Endothelial cell of umbilical vein (primary cell): ENCODE measurements at regions not wholly inside any gene's neighbourhood (a gene's known extent, or its start where the extent isn't known, plus 50 kb on each side); places are given as distances from the start of the nearest gene placed in this dataset.

Experiments used
- BruUV-seq: library from RNA; stranded (reverse); fragments of 400-500 nt; replicated peaks from 2 replicates; lab custom pipeline; 2021; lab: Mats Ljungman, UMichigan
- CTCF ChIA-PET: fragments of 300-600, 350-600 bp; sonication (Branson Sonifier 250); formaldehyde crosslinking; loops from one replicate; lab custom pipeline; 2021; ENCODE audit warnings: antibody characterized with exemption, inconsistent platforms; lab: Charles Lee
- POLR2A ChIA-PET: fragments of 300-600, 350-600 bp; sonication (Branson Sonifier 250); formaldehyde crosslinking; loops from one replicate; lab custom pipeline; 2021; ENCODE audit warnings: antibody characterized with exemption, inconsistent platforms; lab: Charles Lee
- DNase-seq: peaks from one replicate; pipeline ENCODE4 v3.0.0-alpha.2; 2011; ENCODE audit warnings: low read depth, low spot score
- FAIRE-seq: peaks from 2 replicates; lab custom pipeline; 2011; peaks lifted over from hg19 to GRCh38; lab: Jason Lieb, UNC
- H2AFZ ChIP-seq: 2 replicates; pipeline ENCODE4 v1.6.0; 2012; ENCODE audit warnings: low read depth, low read length, control low read depth, inconsistent platforms
- H3K27ac ChIP-seq: 2 replicates; pipeline ENCODE4 v1.5.1; 2011; ENCODE audit warnings: low read depth, mild to moderate bottlenecking, control low read depth, low read length, moderate library complexity; ENCODE audit not compliant: insufficient read depth
- H3K27me3 ChIP-seq, 2 experiments: 2 replicates each; pipeline versions ENCODE4 v1.6.0 to v1.6.1; 2011; ENCODE audit warnings: low read length in 2 of 2, mixed read lengths in 1 of 2; ENCODE audit not compliant: control insufficient read depth in 2 of 2, insufficient read depth in 2 of 2
- H3K36me3 ChIP-seq, 2 experiments: 2 replicates in 1 of 2; 3 replicates in 1 of 2; pipeline ENCODE4 v1.5.1; 2011; ENCODE audit warnings: low read length in 2 of 2, mild to moderate bottlenecking in 1 of 2, moderate library complexity in 1 of 2; ENCODE audit not compliant: control insufficient read depth in 2 of 2, insufficient read depth in 2 of 2; ENCODE audit errors: extremely low read depth in 1 of 2
- H3K4me1 ChIP-seq: 3 replicates; pipeline ENCODE4 v1.5.1; 2011; ENCODE audit warnings: mild to moderate bottlenecking, low read length; ENCODE audit not compliant: control insufficient read depth, insufficient read depth; ENCODE audit errors: extremely low read depth
- H3K4me2 ChIP-seq: 2 replicates; pipeline ENCODE4 v1.6.1; 2011; ENCODE audit warnings: low read length, control low read depth, mixed read lengths; ENCODE audit not compliant: insufficient read depth
- H3K4me3 ChIP-seq, 3 experiments: fragments of 200-600 bp in 1 of 3; sonication (generic), shearing (Covaris generic) in 1 of 3; replicated peaks in 1 of 3; 2 replicates each; pipeline ENCODE4 v1.5.1; 2011 to 2016; ENCODE audit warnings: control low read depth in 3 of 3, low read length in 3 of 3, mild to moderate bottlenecking in 2 of 3, inconsistent platforms in 1 of 3, low read depth in 1 of 3, moderate library complexity in 1 of 3; ENCODE audit not compliant: insufficient read depth in 1 of 3
- H3K79me2 ChIP-seq: 2 replicates; pipeline ENCODE4 v1.6.0; 2012; ENCODE audit warnings: low read length, inconsistent platforms; ENCODE audit not compliant: control insufficient read depth, insufficient read depth
- H3K9ac ChIP-seq: replicated peaks from 2 replicates; pipeline ENCODE3; 2011; ENCODE audit warnings: low read length, control low read depth; ENCODE audit not compliant: insufficient read depth; ENCODE audit errors: extremely low read depth
- H3K9me1 ChIP-seq: replicated peaks from 3 replicates; pipeline ENCODE4 v1.6.0; 2011; ENCODE audit warnings: mild to moderate bottlenecking, low read length; ENCODE audit not compliant: control insufficient read depth, insufficient read depth; ENCODE audit errors: extremely low read depth
- H3K9me3 ChIP-seq: replicated peaks from 2 replicates; pipeline ENCODE4 v1.5.1; 2012; ENCODE audit warnings: low read length, inconsistent platforms; ENCODE audit not compliant: control insufficient read depth, insufficient read depth
- H4K20me1 ChIP-seq: replicated peaks from 2 replicates; pipeline ENCODE3; 2011; ENCODE audit warnings: mild to moderate bottlenecking, low read length; ENCODE audit not compliant: control insufficient read depth, insufficient read depth; ENCODE audit errors: extremely low read depth
- CTCF ChIP-seq, 2 donors: IDR thresholded peaks; 1 replicate in 1 of 2; 2 replicates in 1 of 2; pipeline ENCODE4 v1.5.1; 2011; ENCODE audit warnings: low read length in 2 of 2, mild to moderate bottlenecking in 2 of 2, moderate library complexity in 2 of 2, control low read depth in 1 of 2, inconsistent platforms in 1 of 2, low read depth in 1 of 2; ENCODE audit not compliant: insufficient read depth in 1 of 2; ENCODE audit errors: extremely low read depth in 1 of 2
- EZH2 ChIP-seq: IDR thresholded peaks from 2 replicates; pipeline ENCODE4 v1.6.1; 2012; ENCODE audit warnings: borderline replicate concordance, low read depth, mild to moderate bottlenecking, moderate library complexity, low read length, inconsistent platforms; ENCODE audit not compliant: severe bottlenecking
- FOS ChIP-seq: IDR thresholded peaks from 2 replicates; pipeline ENCODE4 v1.6.1; 2011; ENCODE audit warnings: mild to moderate bottlenecking, low read length, moderate library complexity, borderline replicate concordance; ENCODE audit not compliant: insufficient read depth
- GATA2 ChIP-seq: IDR thresholded peaks from 2 replicates; pipeline ENCODE4 v1.7.0; 2011; ENCODE audit warnings: low read depth, mild to moderate bottlenecking, moderate library complexity, mixed read lengths, low read length; ENCODE audit not compliant: insufficient read length, insufficient read depth
- JUN ChIP-seq: IDR thresholded peaks from 2 replicates; pipeline ENCODE4 v1.6.1; 2011; ENCODE audit warnings: borderline replicate concordance, low read depth; ENCODE audit not compliant: insufficient read length, insufficient read depth
- MAX ChIP-seq: IDR thresholded peaks from 2 replicates; pipeline ENCODE4 v1.6.1; 2011; ENCODE audit not compliant: insufficient read depth, insufficient read length
- MYC ChIP-seq: IDR thresholded peaks from one replicate; pipeline ENCODE4 v1.6.1; 2011; ENCODE audit warnings: mild to moderate bottlenecking, low read depth, low read length
- POLR2A ChIP-seq: IDR thresholded peaks from 2 replicates; pipeline ENCODE4 v1.6.1; 2012; ENCODE audit warnings: low read depth, mild to moderate bottlenecking, control low read depth, low read length
- POLR2AphosphoS5 ChIP-seq: IDR thresholded peaks from 2 replicates; pipeline ENCODE4 v1.6.1; 2012; ENCODE audit warnings: low read depth, mild to moderate bottlenecking, control low read depth, low read length, moderate library complexity; ENCODE audit not compliant: insufficient read depth
- dilution Hi-C: fragments of 300-500 bp; cut with MboI; formaldehyde crosslinking; loops from one replicate; pipeline ENCODE4 v1.15.0; 2019; ENCODE audit warnings: low sequenced_read_pairs; ENCODE audit not compliant: extremely low pct_ligation_motif_present
- intact Hi-C: fragments of 100-400 bp; cut with micrococcal nuclease; formaldehyde crosslinking; loops from one replicate; pipeline ENCODE4 v1.10.0; 2022

GRCh38 chr1:17995480-17995879 lies 112.1 kb upstream of the IGSF21 start:
- BruUV-seq: no TSS peak
- dilution Hi-C loops: no loop called here
- H3K9me3 ChIP-seq: no peaks in the 10 kb centered on the region

GRCh38 chr1:17998889-17999288 lies 108.7 kb upstream of the IGSF21 start:
- FAIRE-seq (no peak), DNase-seq (no peak)
- no peaks in the 10 kb centered on the region for H3K79me2 ChIP-seq
- H4K20me1 ChIP-seq: no peaks in the 10 kb centered on the region
- H3K9ac ChIP-seq: no peak overlapping the region
- H3K4me3 ChIP-seq: no peak overlapping the region
- H3K4me2 ChIP-seq: no peak overlapping the region
- TF ChIP-seq CTCF (IDR thresholded peaks at IDR 0.05; ENCODE audit: extremely low read depth in 1 of 2, insufficient read depth in 1 of 2, low read depth in 1 of 2, low read length in 2 of 2) (no peak), MYC (no peak), FOS (no peak), JUN (no peak), GATA2 (no peak), EZH2 (no peak), POLR2A (no peak), POLR2AphosphoS5 (no peak), MAX (no peak)
- H3K27ac ChIP-seq: no peak overlapping the region
- H3K27me3 ChIP-seq: no peaks in the 10 kb centered on the region
- dilution Hi-C loops (no loop called here), intact Hi-C loops (no loop called here)
- H3K9me3 ChIP-seq: no peaks in the 10 kb centered on the region
- no peaks in the 10 kb centered on the region for H3K4me1 ChIP-seq
- H2AFZ ChIP-seq: no peak overlapping the region
- no peaks in the 10 kb centered on the region for H3K36me3 ChIP-seq
- H3K9me1 ChIP-seq: no peaks in the 10 kb centered on the region
- no TSS peak for BruUV-seq
- POLR2A ChIA-PET: no interaction called here
- CTCF ChIA-PET: no interaction called here

More at GRCh38 chr1:17995480-17995879, 112.1 kb upstream of the IGSF21 start:
- H3K27ac ChIP-seq: no peak overlapping the region
- no peak for DNase-seq
- intact Hi-C loops: no loop called here
- H3K36me3 ChIP-seq: no peaks in the 10 kb centered on the region
- H4K20me1 ChIP-seq: no peaks in the 10 kb centered on the region
- no peak overlapping the region for H3K4me2 ChIP-seq
- H3K27me3 ChIP-seq: no peaks in the 10 kb centered on the region
- H3K79me2 ChIP-seq: no peaks in the 10 kb centered on the region
- H3K9ac ChIP-seq: no peak overlapping the region
- H3K4me3 ChIP-seq: no peak overlapping the region
- H2AFZ ChIP-seq: no peak overlapping the region
- CTCF ChIA-PET: no interaction called here
- no peak for FAIRE-seq
- H3K9me1 ChIP-seq: no peaks in the 10 kb centered on the region
- POLR2A ChIA-PET: no interaction called here
- no peak for TF ChIP-seq FOS
- H3K4me1 ChIP-seq: no peaks in the 10 kb centered on the region
